ENCODE measurements at regions not wholly inside any gene's neighbourhood (a gene's known extent, or its start where the extent isn't known, plus 50 kb on each side); places are given as distances from the start of the nearest gene placed in this dataset.

DNA sequence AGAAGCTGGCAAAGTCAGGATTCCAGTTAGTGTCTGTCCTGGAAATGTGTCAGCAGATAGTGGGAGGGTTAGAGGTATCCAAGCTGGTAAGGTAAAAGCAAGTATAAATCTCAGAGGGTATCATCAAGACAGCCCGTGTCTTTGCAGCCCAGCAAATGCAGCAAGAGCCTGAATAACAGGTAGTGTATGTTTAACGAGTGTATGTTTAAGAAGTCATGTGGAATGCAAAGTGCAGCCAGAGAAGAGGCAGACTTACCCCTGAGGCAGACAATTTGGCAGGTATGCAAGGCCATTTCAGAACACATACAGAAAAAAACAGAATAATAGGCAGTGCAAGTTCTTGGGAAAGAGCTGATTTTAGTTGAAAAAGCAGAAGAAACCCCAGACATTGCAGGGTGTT, 411.0 kb upstream of the NEGR1 start:
- intact Hi-C loops (cut with DNase I), result no loop called here
- DNase-seq, result no peak
- H3K4me3 ChIP-seq, result no peak overlapping the region
- H3K4me1 ChIP-seq (replicated peaks in 1 of 2), result no peaks in the 10 kb centered on the region
- WGBS, 4 donors, result 53 to 74% (median 66%) methylated on average over 2 of the region's 2 CpGs
- H3K36me3 ChIP-seq (replicated peaks in 1 of 2), result no peaks in the 10 kb centered on the region
- TF ChIP-seq, protein P1, sequence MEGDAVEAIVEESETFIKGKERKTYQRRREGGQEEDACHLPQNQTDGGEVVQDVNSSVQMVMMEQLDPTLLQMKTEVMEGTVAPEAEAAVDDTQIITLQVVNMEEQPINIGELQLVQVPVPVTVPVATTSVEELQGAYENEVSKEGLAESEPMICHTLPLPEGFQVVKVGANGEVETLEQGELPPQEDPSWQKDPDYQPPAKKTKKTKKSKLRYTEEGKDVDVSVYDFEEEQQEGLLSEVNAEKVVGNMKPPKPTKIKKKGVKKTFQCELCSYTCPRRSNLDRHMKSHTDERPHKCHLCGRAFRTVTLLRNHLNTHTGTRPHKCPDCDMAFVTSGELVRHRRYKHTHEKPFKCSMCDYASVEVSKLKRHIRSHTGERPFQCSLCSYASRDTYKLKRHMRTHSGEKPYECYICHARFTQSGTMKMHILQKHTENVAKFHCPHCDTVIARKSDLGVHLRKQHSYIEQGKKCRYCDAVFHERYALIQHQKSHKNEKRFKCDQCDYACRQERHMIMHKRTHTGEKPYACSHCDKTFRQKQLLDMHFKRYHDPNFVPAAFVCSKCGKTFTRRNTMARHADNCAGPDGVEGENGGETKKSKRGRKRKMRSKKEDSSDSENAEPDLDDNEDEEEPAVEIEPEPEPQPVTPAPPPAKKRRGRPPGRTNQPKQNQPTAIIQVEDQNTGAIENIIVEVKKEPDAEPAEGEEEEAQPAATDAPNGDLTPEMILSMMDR (IDR thresholded peaks at IDR 0.05), result no peak
- no peak for TF ChIP-seq POLR2A (IDR thresholded peaks at IDR 0.05)
- H3K27ac ChIP-seq, result no peak overlapping the region
- no peaks in the 10 kb centered on the region for H3K27me3 ChIP-seq
- H3K9me3 ChIP-seq (replicated peaks in 1 of 3), result no peaks in the 10 kb centered on the region

DNA sequence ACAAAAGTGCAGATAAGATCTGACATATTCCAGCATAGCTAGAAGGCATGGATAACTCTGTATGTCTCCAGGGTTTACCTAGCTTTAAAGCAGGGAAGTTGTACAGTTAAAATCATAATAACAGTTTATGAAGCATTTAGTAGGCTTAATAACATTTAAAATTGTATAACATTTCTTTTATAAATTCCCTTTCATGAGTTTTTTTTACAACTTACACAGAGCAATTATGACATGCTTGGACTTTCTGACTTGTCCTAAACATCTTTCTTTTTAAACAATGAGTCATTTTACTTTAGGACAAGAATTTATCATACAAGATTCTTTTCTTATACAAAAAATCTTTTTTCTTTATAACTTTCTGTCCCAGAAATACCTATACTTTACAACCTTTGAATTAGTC, 408.5 kb upstream of the NEGR1 start:
- TF ChIP-seq, protein P1 (IDR thresholded peaks at IDR 0.05), result no peak
- no peak for TF ChIP-seq POLR2A (IDR thresholded peaks at IDR 0.05)

DNA sequence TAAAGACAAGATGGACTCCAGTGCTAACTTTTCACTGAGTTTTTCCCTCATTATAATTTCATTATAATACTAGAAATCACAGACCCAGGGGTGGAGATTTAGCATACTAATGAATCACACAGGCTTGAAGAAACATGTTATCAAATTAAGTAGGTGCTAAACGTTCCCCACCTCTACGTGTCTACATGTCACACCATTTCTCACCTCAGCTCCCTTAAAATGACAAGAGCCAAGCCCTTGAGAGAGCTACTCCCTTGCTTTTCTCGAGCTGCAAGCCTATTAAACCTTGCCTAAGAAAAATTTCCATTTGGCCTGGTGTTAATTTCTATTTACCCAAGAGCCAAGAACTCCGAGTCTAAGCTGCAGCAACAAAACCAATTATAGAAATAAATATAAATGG, 396.3 kb upstream of the NEGR1 start:
- no peak for TF ChIP-seq POLR2A (IDR thresholded peaks at IDR 0.05)
- TF ChIP-seq, protein P1 (IDR thresholded peaks at IDR 0.05), result no peak
- intact Hi-C loops (cut with DNase I), result no loop called here

More for the DNA sequence above, 408.5 kb upstream of the NEGR1 start:
- no peaks in the 10 kb centered on the region for H3K4me1 ChIP-seq (replicated peaks in 1 of 2)
- no peaks in the 10 kb centered on the region for H3K36me3 ChIP-seq (replicated peaks in 1 of 2)
- no peaks in the 10 kb centered on the region for H3K27me3 ChIP-seq
- DNase-seq, result no peak
- no peak overlapping the region for H3K4me3 ChIP-seq
- no peaks in the 10 kb centered on the region for H3K9me3 ChIP-seq (replicated peaks in 1 of 3)
- intact Hi-C loops (cut with DNase I), result no loop called here
- no peak overlapping the region for H3K27ac ChIP-seq

DNA sequence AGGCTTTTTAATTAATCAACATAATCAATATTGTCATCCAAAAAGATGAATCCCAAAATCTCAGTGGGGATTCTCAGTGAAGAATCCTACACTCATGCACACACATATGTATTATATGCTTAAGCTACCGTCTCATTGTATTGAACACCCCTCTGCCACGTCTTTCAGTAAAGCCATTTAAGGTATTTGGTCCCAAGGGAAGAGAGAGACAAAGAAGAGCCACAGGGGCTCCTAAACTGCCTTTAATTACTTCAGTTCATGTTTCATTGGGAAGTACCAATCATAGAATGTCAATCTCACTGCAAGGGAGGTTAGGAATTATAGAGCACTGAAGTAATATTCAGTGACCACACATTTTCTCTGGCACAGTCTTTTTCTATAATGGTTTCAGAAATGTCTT, 388.6 kb upstream of the NEGR1 start:
- TF ChIP-seq, protein P1 (IDR thresholded peaks at IDR 0.05), result no peak
- TF ChIP-seq POLR2A (IDR thresholded peaks at IDR 0.05), result no peak
- no peak overlapping the region for H3K27ac ChIP-seq
- no peaks in the 10 kb centered on the region for H3K36me3 ChIP-seq (replicated peaks in 1 of 2)
- 78 to 85% (median 81%) methylated on average over 2 of the region's 2 CpGs for WGBS, 4 donors
- H3K9me3 ChIP-seq (replicated peaks in 1 of 3), result no peaks in the 10 kb centered on the region
- no peaks in the 10 kb centered on the region for H3K4me1 ChIP-seq (replicated peaks in 1 of 2)
- intact Hi-C loops (cut with DNase I), result no loop called here
- no peak for DNase-seq
- no peak overlapping the region for H3K4me3 ChIP-seq
- no peaks in the 10 kb centered on the region for H3K27me3 ChIP-seq

More for the DNA sequence above, 396.3 kb upstream of the NEGR1 start:
- Histone ChIP-seq H3K4me1 (replicated peaks in 1 of 2) (no peaks in the 10 kb centered on the region), H3K4me3 (no peak overlapping the region), H3K9me3 (replicated peaks in 1 of 3) (no peaks in the 10 kb centered on the region), H3K27ac (no peak overlapping the region), H3K36me3 (replicated peaks in 1 of 2) (no peaks in the 10 kb centered on the region), H3K27me3 (no peaks in the 10 kb centered on the region)
- no peak for DNase-seq
- WGBS, 4 donors, result 44 to 62% (median 54%) methylated on average over 4 of the region's 4 CpGs

All from adrenal gland (tissue), 9 donors.